ENCODE measurements at regions not wholly inside any gene's neighbourhood (a gene's known extent, or its start where the extent isn't known, plus 50 kb on each side); places are given as distances from the start of the nearest gene placed in this dataset.

DNA sequence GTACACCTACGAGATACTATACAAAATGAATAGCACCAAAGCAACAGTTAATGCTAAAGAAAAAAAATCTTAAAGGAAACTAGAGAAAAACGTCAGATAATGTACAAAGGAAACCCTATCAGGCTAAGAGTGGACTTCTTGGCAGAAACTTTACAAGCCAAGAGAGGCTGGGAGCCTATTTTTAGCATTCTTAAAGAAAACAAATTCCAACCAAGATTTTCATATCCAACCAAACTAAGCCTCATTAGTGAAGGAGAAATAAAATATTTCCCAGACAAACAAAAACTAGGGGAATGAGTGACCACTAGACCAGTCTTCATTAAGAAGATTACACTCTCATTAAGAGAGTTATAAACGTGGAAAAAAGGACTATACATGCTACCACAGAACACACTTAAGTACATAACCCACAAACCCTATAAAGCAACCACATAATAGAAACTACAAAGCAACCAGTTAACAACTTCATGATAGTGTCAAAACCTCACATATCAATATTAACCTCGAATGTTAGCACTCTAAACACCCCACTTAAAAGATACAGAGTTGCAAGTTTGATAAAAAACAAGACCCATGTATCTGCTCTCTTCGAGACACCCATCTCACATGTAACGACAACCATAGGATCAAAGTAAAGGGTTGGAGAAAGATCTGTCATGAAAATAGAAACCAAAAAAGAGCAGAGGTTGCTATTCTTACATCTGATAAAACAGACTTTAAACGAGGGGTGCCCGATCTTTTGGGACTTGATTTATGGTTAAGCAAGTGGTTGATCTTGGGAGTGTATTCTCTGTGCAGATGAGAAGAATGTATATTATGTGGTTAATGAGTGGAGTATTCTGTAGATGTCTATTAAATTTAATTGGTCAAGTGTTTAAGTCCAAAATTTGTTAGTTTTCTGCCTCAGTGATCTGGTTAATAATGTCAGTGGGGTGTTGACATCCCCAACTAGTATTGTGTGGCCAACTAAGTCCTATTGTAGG is 1301.4 kb downstream of the PLA2G4A start:
- H3K36me3 Mint-ChIP-seq (ENCODE audit: low read depth) = no peaks in the 10 kb centered on the region
- H3K4me3 Mint-ChIP-seq = no peak overlapping the region
- no peak for DNase-seq
- H3K9me3 Mint-ChIP-seq = no peaks in the 10 kb centered on the region
- TF ChIP-seq, protein P1, sequence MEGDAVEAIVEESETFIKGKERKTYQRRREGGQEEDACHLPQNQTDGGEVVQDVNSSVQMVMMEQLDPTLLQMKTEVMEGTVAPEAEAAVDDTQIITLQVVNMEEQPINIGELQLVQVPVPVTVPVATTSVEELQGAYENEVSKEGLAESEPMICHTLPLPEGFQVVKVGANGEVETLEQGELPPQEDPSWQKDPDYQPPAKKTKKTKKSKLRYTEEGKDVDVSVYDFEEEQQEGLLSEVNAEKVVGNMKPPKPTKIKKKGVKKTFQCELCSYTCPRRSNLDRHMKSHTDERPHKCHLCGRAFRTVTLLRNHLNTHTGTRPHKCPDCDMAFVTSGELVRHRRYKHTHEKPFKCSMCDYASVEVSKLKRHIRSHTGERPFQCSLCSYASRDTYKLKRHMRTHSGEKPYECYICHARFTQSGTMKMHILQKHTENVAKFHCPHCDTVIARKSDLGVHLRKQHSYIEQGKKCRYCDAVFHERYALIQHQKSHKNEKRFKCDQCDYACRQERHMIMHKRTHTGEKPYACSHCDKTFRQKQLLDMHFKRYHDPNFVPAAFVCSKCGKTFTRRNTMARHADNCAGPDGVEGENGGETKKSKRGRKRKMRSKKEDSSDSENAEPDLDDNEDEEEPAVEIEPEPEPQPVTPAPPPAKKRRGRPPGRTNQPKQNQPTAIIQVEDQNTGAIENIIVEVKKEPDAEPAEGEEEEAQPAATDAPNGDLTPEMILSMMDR (IDR thresholded peaks at IDR 0.05) = no peak
- H3K27ac Mint-ChIP-seq = no peak overlapping the region
- no peaks in the 10 kb centered on the region for H3K4me1 Mint-ChIP-seq
- no peaks in the 10 kb centered on the region for H3K27me3 Mint-ChIP-seq (ENCODE audit: low read depth, poor library complexity)

DNA sequence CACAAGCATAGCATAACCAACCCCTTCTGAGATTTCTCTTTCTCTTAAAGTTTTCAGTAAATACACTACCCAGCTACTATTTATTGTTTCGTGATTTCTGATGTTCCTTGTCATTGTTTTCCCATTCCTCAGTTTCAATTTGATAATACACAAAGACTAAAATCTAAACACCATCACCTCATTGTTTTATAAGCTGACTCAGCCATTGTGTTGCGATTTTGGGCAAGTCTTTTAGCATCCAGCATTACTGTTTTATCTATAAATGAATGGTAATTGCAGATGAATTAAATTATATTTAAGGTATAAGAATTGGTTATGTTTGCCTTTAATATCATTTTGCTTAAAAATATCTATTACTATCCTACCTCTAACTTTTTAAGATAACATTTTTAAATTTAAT is 1308.5 kb downstream of the PLA2G4A start:
- TF ChIP-seq, protein P1 (IDR thresholded peaks at IDR 0.05) = no peak
- H3K27ac Mint-ChIP-seq = no peak overlapping the region
- H3K4me1 Mint-ChIP-seq = no peaks in the 10 kb centered on the region
- no peak for DNase-seq
- H3K9me3 Mint-ChIP-seq = no peaks in the 10 kb centered on the region
- H3K4me3 Mint-ChIP-seq = no peak overlapping the region
- no peaks in the 10 kb centered on the region for H3K27me3 Mint-ChIP-seq (ENCODE audit: low read depth, poor library complexity)
- no peaks in the 10 kb centered on the region for H3K36me3 Mint-ChIP-seq (ENCODE audit: low read depth)

DNA sequence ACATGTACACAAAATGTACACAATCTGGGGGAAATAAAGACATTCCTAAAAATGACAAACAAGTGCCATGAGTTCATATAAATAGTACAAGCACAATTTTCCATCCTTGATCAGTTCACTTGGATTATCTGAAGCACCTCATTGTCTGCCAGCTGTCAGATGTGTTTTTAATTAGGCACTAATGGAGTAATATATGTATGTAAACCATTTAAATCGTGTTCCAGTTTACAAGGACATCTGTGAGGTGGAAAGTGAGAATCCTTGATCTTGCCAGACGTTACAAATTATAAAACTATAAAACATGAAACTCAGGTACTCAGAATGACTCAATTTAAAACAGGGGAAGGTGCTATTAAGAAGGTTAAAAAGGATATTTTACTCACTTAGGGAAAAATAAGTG is 1312.2 kb downstream of the PLA2G4A start:
- TF ChIP-seq, protein P1 (IDR thresholded peaks at IDR 0.05) = no peak
- no peak overlapping the region for H3K27ac Mint-ChIP-seq
- H3K36me3 Mint-ChIP-seq (ENCODE audit: low read depth) = no peaks in the 10 kb centered on the region
- DNase-seq = no peak
- no peaks in the 10 kb centered on the region for H3K27me3 Mint-ChIP-seq (ENCODE audit: low read depth, poor library complexity)
- H3K4me1 Mint-ChIP-seq = no peaks in the 10 kb centered on the region
- no peaks in the 10 kb centered on the region for H3K9me3 Mint-ChIP-seq
- H3K4me3 Mint-ChIP-seq = no peak overlapping the region

DNA sequence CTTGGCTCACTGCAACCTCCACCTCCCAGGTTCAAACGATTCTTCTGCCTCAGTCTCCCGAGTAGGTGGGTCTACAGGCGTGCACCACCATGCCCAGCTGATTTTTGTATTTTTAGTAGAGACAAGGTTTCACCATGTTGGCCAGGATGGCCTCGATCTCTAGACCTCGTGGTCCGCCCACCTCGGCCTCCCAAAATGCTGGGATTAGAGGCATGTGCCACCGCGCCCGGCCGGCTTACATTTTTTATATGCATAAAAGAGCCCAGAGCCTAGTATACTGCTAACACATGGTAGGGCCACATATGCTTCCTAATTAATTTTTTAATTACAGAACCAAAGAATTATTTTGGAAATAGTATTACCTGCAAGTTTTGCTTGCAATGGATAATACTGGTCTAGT is 1325.4 kb downstream of the PLA2G4A start:
- TF ChIP-seq, protein P1 (IDR thresholded peaks at IDR 0.05) = no peak
- Mint-ChIP-seq H3K36me3 (ENCODE audit: low read depth) (no peaks in the 10 kb centered on the region), H3K9me3 (no peaks in the 10 kb centered on the region), H3K27ac (no peak overlapping the region), H3K4me1 (no peaks in the 10 kb centered on the region), H3K4me3 (no peak overlapping the region), H3K27me3 (ENCODE audit: low read depth, poor library complexity) (no peaks in the 10 kb centered on the region)
- DNase-seq = no peak

DNA sequence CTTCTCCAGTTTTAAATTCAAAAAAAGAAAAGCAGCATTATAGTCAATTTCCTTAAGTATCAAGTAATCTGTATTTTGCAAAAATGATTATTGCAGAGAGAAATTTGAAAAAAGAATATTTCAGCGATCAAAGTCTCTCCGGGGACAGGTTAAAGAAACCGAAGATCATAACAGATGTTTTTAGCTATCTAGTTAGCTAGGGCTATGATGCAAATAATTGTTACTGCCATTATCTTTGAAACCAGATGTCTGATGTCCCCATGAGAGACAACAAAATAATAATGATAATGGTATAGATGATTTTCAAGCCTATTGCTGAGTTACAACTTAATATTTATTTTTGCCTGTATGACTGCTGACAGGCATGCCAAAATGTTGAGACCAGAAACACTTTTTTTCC is 1326.0 kb downstream of the PLA2G4A start:
- no peaks in the 10 kb centered on the region for H3K4me1 Mint-ChIP-seq
- no peak overlapping the region for H3K4me3 Mint-ChIP-seq
- no peak for DNase-seq
- TF ChIP-seq, protein P1 (IDR thresholded peaks at IDR 0.05) = no peak
- no peaks in the 10 kb centered on the region for H3K9me3 Mint-ChIP-seq
- H3K27me3 Mint-ChIP-seq (ENCODE audit: low read depth, poor library complexity) = no peaks in the 10 kb centered on the region
- no peaks in the 10 kb centered on the region for H3K36me3 Mint-ChIP-seq (ENCODE audit: low read depth)
- no peak overlapping the region for H3K27ac Mint-ChIP-seq

DNA sequence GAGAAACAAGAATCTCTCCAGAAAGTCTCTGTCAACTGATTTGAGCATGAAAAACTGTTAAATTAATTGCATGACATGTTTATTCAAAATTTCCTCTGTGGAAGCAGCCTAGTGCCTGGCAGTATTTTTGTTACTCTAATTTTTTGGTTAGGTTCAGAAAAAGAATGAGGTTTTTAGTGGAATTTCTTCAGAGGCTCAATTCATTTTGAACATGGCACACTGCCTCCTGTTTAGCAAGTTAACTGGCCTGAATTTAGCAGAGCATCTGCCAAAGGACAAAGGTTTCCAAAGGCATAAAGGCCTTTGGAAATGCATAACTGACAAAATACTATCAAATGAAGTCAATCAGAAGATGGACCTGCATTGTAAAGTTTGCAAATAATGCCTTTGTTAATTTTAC is 1326.5 kb downstream of the PLA2G4A start:
- no peak for DNase-seq
- Mint-ChIP-seq H3K36me3 (ENCODE audit: low read depth) (no peaks in the 10 kb centered on the region), H3K9me3 (no peaks in the 10 kb centered on the region), H3K4me3 (no peak overlapping the region), H3K27me3 (ENCODE audit: low read depth, poor library complexity) (no peaks in the 10 kb centered on the region), H3K4me1 (no peaks in the 10 kb centered on the region), H3K27ac (no peak overlapping the region)
- TF ChIP-seq, protein P1 (IDR thresholded peaks at IDR 0.05) = no peak

All from nephron progenitor cell (in vitro differentiated cells).